ENCODE measurements at regions not wholly inside any gene's neighbourhood (a gene's known extent, or its start where the extent isn't known, plus 50 kb on each side); places are given as distances from the start of the nearest gene placed in this dataset.

DNA sequence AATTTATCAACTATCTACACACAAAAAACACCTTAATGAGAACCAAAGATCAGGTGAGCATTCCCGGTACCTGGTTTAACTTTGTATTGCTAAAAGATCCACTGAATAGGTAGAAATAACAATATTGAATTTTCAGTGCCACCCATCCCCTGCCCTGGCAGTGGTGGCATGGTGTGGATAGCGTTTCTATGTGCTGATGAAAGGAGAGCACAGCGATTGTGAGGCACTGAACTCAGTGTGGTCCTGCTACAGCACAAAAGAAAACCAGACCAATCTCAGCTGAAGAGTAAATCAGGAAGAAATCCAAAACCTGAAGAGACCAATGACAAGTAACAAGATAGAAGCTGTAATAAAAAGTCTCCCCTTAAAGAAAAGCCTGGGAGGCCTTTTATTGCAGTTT lies 984.6 kb upstream of the AGA start:
- no peak for ATAC-seq (ENCODE audit: low read depth)
- H3K36me3 ChIP-seq (ENCODE audit: low read depth) = no peaks in the 10 kb centered on the region
- TF ChIP-seq, protein P1, sequence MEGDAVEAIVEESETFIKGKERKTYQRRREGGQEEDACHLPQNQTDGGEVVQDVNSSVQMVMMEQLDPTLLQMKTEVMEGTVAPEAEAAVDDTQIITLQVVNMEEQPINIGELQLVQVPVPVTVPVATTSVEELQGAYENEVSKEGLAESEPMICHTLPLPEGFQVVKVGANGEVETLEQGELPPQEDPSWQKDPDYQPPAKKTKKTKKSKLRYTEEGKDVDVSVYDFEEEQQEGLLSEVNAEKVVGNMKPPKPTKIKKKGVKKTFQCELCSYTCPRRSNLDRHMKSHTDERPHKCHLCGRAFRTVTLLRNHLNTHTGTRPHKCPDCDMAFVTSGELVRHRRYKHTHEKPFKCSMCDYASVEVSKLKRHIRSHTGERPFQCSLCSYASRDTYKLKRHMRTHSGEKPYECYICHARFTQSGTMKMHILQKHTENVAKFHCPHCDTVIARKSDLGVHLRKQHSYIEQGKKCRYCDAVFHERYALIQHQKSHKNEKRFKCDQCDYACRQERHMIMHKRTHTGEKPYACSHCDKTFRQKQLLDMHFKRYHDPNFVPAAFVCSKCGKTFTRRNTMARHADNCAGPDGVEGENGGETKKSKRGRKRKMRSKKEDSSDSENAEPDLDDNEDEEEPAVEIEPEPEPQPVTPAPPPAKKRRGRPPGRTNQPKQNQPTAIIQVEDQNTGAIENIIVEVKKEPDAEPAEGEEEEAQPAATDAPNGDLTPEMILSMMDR (IDR thresholded peaks at IDR 0.05; ENCODE audit: poor library complexity, severe bottlenecking) = no peak
- H3K9me3 ChIP-seq (ENCODE audit: severe bottlenecking) = no peaks in the 10 kb centered on the region
- no peaks in the 10 kb centered on the region for H3K4me1 ChIP-seq (ENCODE audit: insufficient read depth, poor library complexity, severe bottlenecking)
- no peak overlapping the region for H3K27ac ChIP-seq (ENCODE audit: poor library complexity, severe bottlenecking)
- H3K4me3 ChIP-seq (ENCODE audit: severe bottlenecking) = no peak overlapping the region
- no peaks in the 10 kb centered on the region for H3K27me3 ChIP-seq (ENCODE audit: insufficient read depth, poor library complexity, severe bottlenecking)
- no peak for DNase-seq (ENCODE audit: low spot score)

DNA sequence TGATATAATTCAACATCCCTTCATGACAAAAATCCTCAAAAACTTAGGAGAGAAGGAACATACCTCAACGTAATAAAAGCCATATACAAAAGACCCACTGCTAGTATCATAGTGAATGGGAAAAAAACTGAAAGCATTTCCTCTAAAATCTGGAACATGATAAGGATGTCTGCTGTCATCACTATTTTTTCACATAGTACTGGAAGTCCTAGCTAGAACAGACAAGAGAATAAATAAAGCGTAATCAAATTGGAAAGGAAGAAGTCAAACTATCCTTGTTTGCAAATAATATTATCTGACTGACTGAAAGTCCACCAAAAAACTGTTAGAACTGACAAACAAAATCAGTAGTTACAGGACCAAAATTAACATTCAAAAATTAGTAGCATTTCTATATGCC lies 985.4 kb upstream of the AGA start:
- no peak for ATAC-seq (ENCODE audit: low read depth)
- no peaks in the 10 kb centered on the region for H3K4me1 ChIP-seq (ENCODE audit: insufficient read depth, poor library complexity, severe bottlenecking)
- no peak overlapping the region for H3K27ac ChIP-seq (ENCODE audit: poor library complexity, severe bottlenecking)
- no peak for DNase-seq (ENCODE audit: low spot score)
- no peak overlapping the region for H3K4me3 ChIP-seq (ENCODE audit: severe bottlenecking)
- no peaks in the 10 kb centered on the region for H3K36me3 ChIP-seq (ENCODE audit: low read depth)
- TF ChIP-seq, protein P1 (IDR thresholded peaks at IDR 0.05; ENCODE audit: poor library complexity, severe bottlenecking) = no peak
- H3K27me3 ChIP-seq (ENCODE audit: insufficient read depth, poor library complexity, severe bottlenecking) = no peaks in the 10 kb centered on the region
- H3K9me3 ChIP-seq (ENCODE audit: severe bottlenecking) = no peaks in the 10 kb centered on the region

DNA sequence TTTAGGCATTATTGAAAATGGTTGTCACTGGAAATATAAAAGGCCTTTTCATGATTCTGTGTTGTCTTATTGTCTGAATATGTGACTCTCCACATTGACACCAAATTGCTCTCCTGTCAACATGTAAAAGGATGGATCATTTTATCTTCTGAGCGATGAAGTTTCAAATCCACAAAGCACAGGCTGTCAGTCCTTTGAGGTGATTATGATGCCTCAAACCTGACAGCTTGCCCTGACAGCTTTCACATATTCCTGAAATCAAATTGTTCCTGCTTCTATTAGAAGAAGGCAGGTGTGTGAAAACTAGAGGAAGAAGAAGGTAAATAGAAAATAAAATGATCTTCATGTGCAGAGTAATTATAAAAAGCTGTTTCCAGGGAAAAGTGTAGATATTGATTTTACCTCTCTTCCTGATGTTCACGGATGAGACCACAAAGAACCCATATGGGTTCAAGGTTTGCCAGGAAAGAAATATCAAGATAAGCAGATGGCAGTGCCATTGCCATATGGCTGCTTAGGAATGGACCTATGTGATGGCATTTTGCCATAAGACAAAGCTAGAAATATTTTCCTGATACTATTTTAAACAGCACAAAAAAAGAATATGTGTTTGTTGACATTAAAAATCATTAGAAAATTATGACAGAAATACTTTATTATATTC lies 1006.3 kb upstream of the AGA start:
- Histone ChIP-seq H3K36me3 (ENCODE audit: low read depth) (no peaks in the 10 kb centered on the region), H3K27ac (ENCODE audit: poor library complexity, severe bottlenecking) (no peak overlapping the region), H3K4me1 (ENCODE audit: insufficient read depth, poor library complexity, severe bottlenecking) (no peaks in the 10 kb centered on the region), H3K9me3 (ENCODE audit: severe bottlenecking) (no peaks in the 10 kb centered on the region), H3K27me3 (ENCODE audit: insufficient read depth, poor library complexity, severe bottlenecking) (no peaks in the 10 kb centered on the region), H3K4me3 (ENCODE audit: severe bottlenecking) (no peak overlapping the region)
- TF ChIP-seq, protein P1 (IDR thresholded peaks at IDR 0.05; ENCODE audit: poor library complexity, severe bottlenecking) = no peak
- no peak for DNase-seq (ENCODE audit: low spot score)
- no peak for ATAC-seq (ENCODE audit: low read depth)

DNA sequence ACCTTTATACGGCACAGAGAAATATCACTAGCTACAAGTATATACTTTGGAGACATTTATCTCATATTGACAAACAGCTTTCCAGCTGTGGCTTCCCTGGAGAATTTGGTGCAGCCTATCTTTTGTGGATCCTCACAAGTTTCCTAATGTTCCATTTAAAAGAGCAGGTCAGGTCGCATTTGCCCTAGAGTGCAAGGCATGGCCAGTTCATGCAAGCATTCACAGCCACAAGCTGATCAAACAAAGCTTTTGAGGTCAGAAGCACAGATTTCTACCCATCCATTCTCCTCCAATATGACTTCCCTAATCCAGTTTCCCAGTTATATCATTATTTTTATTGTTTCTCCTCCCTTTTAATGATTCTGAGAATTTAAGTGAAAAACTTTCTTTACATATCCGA lies 1008.4 kb upstream of the AGA start:
- Histone ChIP-seq H3K4me1 (ENCODE audit: insufficient read depth, poor library complexity, severe bottlenecking) (no peaks in the 10 kb centered on the region), H3K27me3 (ENCODE audit: insufficient read depth, poor library complexity, severe bottlenecking) (no peaks in the 10 kb centered on the region), H3K9me3 (ENCODE audit: severe bottlenecking) (no peaks in the 10 kb centered on the region), H3K36me3 (ENCODE audit: low read depth) (no peaks in the 10 kb centered on the region), H3K4me3 (ENCODE audit: severe bottlenecking) (no peak overlapping the region), H3K27ac (ENCODE audit: poor library complexity, severe bottlenecking) (no peak overlapping the region)
- ATAC-seq (ENCODE audit: low read depth) (no peak), DNase-seq (ENCODE audit: low spot score) (no peak)
- TF ChIP-seq, protein P1 (IDR thresholded peaks at IDR 0.05; ENCODE audit: poor library complexity, severe bottlenecking) = no peak

DNA sequence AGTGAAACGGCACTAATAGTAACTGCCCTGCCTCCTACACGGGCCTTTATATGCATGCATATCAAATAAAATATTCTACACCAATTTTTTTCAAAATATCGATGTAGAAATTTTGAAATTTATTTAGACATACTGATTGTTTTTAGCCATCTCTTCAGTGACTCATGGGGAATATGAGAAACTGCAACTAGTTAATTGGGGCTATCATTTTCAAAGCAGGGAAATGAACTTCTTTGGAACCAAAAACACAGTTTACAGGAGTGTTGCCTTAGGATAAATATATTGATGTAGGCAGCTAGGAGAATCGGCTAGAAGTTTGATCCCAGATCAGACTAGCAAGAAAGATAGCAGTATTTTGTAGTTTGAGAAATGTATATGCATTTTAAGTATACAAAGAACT lies 1010.8 kb upstream of the AGA start:
- no peaks in the 10 kb centered on the region for H3K27me3 ChIP-seq (ENCODE audit: insufficient read depth, poor library complexity, severe bottlenecking)
- no peaks in the 10 kb centered on the region for H3K36me3 ChIP-seq (ENCODE audit: low read depth)
- H3K27ac ChIP-seq (ENCODE audit: poor library complexity, severe bottlenecking) = no peak overlapping the region
- no peaks in the 10 kb centered on the region for H3K4me1 ChIP-seq (ENCODE audit: insufficient read depth, poor library complexity, severe bottlenecking)
- no peaks in the 10 kb centered on the region for H3K9me3 ChIP-seq (ENCODE audit: severe bottlenecking)
- no peak overlapping the region for H3K4me3 ChIP-seq (ENCODE audit: severe bottlenecking)
- TF ChIP-seq, protein P1 (IDR thresholded peaks at IDR 0.05; ENCODE audit: poor library complexity, severe bottlenecking) = no peak
- ATAC-seq (ENCODE audit: low read depth) (no peak), DNase-seq (ENCODE audit: low spot score) (no peak)

All from RWPE2 (cell line).